ENCODE measurements at regions not wholly inside any gene's neighbourhood (a gene's known extent, or its start where the extent isn't known, plus 50 kb on each side); places are given as distances from the start of the nearest gene placed in this dataset.

- no peak for TF ChIP-seq RAD21 (conservative IDR thresholded peaks at IDR 0.05)
- TF ChIP-seq SMC3 (conservative IDR thresholded peaks at IDR 0.05; ENCODE audit: poor library complexity), result no peak
- TF ChIP-seq CTCF (IDR thresholded peaks at IDR 0.05; ENCODE audit: poor library complexity, severe bottlenecking), result no peak
- TF ChIP-seq EP300 (conservative IDR thresholded peaks at IDR 0.05; ENCODE audit: poor library complexity, severe bottlenecking), result no peak
- no peak for TF ChIP-seq EZH2 (IDR thresholded peaks at IDR 0.05; ENCODE audit: borderline replicate concordance, insufficient read depth, low read length, poor library complexity, severe bottlenecking)
- TF ChIP-seq POLR2AphosphoS5 (IDR thresholded peaks at IDR 0.05), result no peak
- TF ChIP-seq MXI1 (conservative IDR thresholded peaks at IDR 0.05; ENCODE audit: poor library complexity, severe bottlenecking), result no peak
Measured at GRCh38 chr6:4606016-4606415, 170.2 kb upstream of the CDYL start.
